Stimulated activated memory B cell treated with anti-CD40 and anti-IgM and Interleukin-4, amounts not matched to agents 10 μg/mL and 1 μg/mL and 100 μg/mL, for 72 hours (primary cell): ENCODE measurements at regions not wholly inside any gene's neighbourhood (a gene's known extent, or its start where the extent isn't known, plus 50 kb on each side); places are given as distances from the start of the nearest gene placed in this dataset.
"Not testable (repeated sequence)": the region's sequence is repeated elsewhere in the genome, so short reads cannot be mapped to it uniquely, and the experiment has no call there.

Experiments
- ATAC-seq: fragments of 150-1000 bp; cut with Tn5 transposase; 2 replicates; pipeline ENCODE4 v1.10.0; 2021
- H3K27ac Mint-ChIP-seq: one replicate; pipeline ENCODE4 v1.8.0; 2022; ENCODE audit warnings: mild to moderate bottlenecking, mixed read lengths
- H3K27me3 Mint-ChIP-seq: one replicate; pipeline ENCODE4 v1.8.0; 2022; ENCODE audit warnings: mixed read lengths
- H3K36me3 Mint-ChIP-seq: one replicate; pipeline ENCODE4 v1.8.0; 2022; ENCODE audit warnings: mixed read lengths
- H3K4me1 Mint-ChIP-seq: one replicate; pipeline ENCODE4 v1.8.0; 2022; ENCODE audit warnings: mixed read lengths
- H3K4me3 Mint-ChIP-seq: one replicate; pipeline ENCODE4 v1.8.0; 2022; ENCODE audit warnings: mild to moderate bottlenecking, moderate library complexity, mixed read lengths
- H3K9me3 Mint-ChIP-seq: one replicate; pipeline ENCODE4 v1.8.0; 2022; ENCODE audit warnings: mixed read lengths

GRCh38 chr12:126963825-126964224, 1303.1 kb upstream of the TMEM132C start:
- H3K36me3 Mint-ChIP-seq = no peaks in the 10 kb centered on the region
- no peaks in the 10 kb centered on the region for H3K27me3 Mint-ChIP-seq
- no peak overlapping the region for H3K4me3 Mint-ChIP-seq
- H3K9me3 Mint-ChIP-seq = peaks cover 7% of the 10 kb centered on the region
- ATAC-seq = no peak
- H3K4me1 Mint-ChIP-seq = no peaks in the 10 kb centered on the region
- H3K27ac Mint-ChIP-seq = no peak overlapping the region

- no peaks in the 10 kb centered on the region for H3K27me3 Mint-ChIP-seq
- H3K27ac Mint-ChIP-seq = no peak overlapping the region
- no peaks in the 10 kb centered on the region for H3K36me3 Mint-ChIP-seq
- H3K4me1 Mint-ChIP-seq = no peaks in the 10 kb centered on the region
- peaks cover 7% of the 10 kb centered on the region for H3K9me3 Mint-ChIP-seq
- ATAC-seq = no peak
- no peak overlapping the region for H3K4me3 Mint-ChIP-seq
These were observed 1300.5 kb upstream of the TMEM132C start for GRCh38 chr12:126966498-126966897.

GRCh38 chr12:126967152-126967551, 1299.8 kb upstream of the TMEM132C start:
- no peak for ATAC-seq
- Mint-ChIP-seq H3K4me3 (no peak overlapping the region), H3K36me3 (no peaks in the 10 kb centered on the region), H3K27me3 (no peaks in the 10 kb centered on the region), H3K9me3 (peaks cover 7% of the 10 kb centered on the region), H3K4me1 (no peaks in the 10 kb centered on the region), H3K27ac (no peak overlapping the region)

GRCh38 chr12:126974779-126975178, 1292.2 kb upstream of the TMEM132C start:
- Mint-ChIP-seq H3K4me3 (no peak overlapping the region), H3K9me3 (peaks cover 6% of the 10 kb centered on the region), H3K27ac (no peak overlapping the region), H3K4me1 (no peaks in the 10 kb centered on the region), H3K36me3 (no peaks in the 10 kb centered on the region), H3K27me3 (no peaks in the 10 kb centered on the region)
- no peak for ATAC-seq

GRCh38 chr12:126976579-126976978, 1290.4 kb upstream of the TMEM132C start:
- peaks cover 6% of the 10 kb centered on the region for H3K9me3 Mint-ChIP-seq
- H3K4me3 Mint-ChIP-seq = no peak overlapping the region
- H3K4me1 Mint-ChIP-seq = no peaks in the 10 kb centered on the region
- no peak for ATAC-seq
- no peak overlapping the region for H3K27ac Mint-ChIP-seq
- H3K36me3 Mint-ChIP-seq = no peaks in the 10 kb centered on the region
- H3K27me3 Mint-ChIP-seq = no peaks in the 10 kb centered on the region

GRCh38 chr12:126979564-126979963, 1287.4 kb upstream of the TMEM132C start:
- not testable (repeated sequence) for H3K4me3 Mint-ChIP-seq, H3K36me3 Mint-ChIP-seq, ATAC-seq, H3K27me3 Mint-ChIP-seq, H3K27ac Mint-ChIP-seq, H3K4me1 Mint-ChIP-seq
- H3K9me3 Mint-ChIP-seq = peaks cover 14% of the 10 kb centered on the region

- peaks cover 12% of the 10 kb centered on the region for H3K9me3 Mint-ChIP-seq
- no peaks in the 10 kb centered on the region for H3K4me1 Mint-ChIP-seq
- H3K4me3 Mint-ChIP-seq = no peak overlapping the region
- no peaks in the 10 kb centered on the region for H3K27me3 Mint-ChIP-seq
- no peaks in the 10 kb centered on the region for H3K36me3 Mint-ChIP-seq
- no peak for ATAC-seq
- H3K27ac Mint-ChIP-seq = no peak overlapping the region
These were observed 1284.3 kb upstream of the TMEM132C start for GRCh38 chr12:126982707-126983106.

GRCh38 chr12:126983735-126984134, 1283.2 kb upstream of the TMEM132C start:
- not testable (repeated sequence) for H3K27ac Mint-ChIP-seq, H3K4me1 Mint-ChIP-seq, H3K36me3 Mint-ChIP-seq, ATAC-seq, H3K27me3 Mint-ChIP-seq, H3K4me3 Mint-ChIP-seq
- peaks cover 12% of the 10 kb centered on the region for H3K9me3 Mint-ChIP-seq

- not testable (repeated sequence) for H3K4me1 Mint-ChIP-seq, H3K36me3 Mint-ChIP-seq, ATAC-seq, H3K4me3 Mint-ChIP-seq, H3K27ac Mint-ChIP-seq, H3K27me3 Mint-ChIP-seq
- peaks cover 15% of the 10 kb centered on the region for H3K9me3 Mint-ChIP-seq
These were observed 1281.3 kb upstream of the TMEM132C start for GRCh38 chr12:126985663-126986062.

GRCh38 chr12:126989532-126989931, 1277.4 kb upstream of the TMEM132C start:
- Mint-ChIP-seq H3K4me1 (no peaks in the 10 kb centered on the region), H3K27ac (no peak overlapping the region), H3K36me3 (no peaks in the 10 kb centered on the region), H3K27me3 (no peaks in the 10 kb centered on the region), H3K4me3 (no peak overlapping the region), H3K9me3 (peaks cover 7% of the 10 kb centered on the region)
- no peak for ATAC-seq

- H3K4me3 Mint-ChIP-seq = no peak overlapping the region
- no peaks in the 10 kb centered on the region for H3K27me3 Mint-ChIP-seq
- ATAC-seq = no peak
- peaks cover 3% of the 10 kb centered on the region for H3K9me3 Mint-ChIP-seq
- H3K4me1 Mint-ChIP-seq = no peaks in the 10 kb centered on the region
- no peak overlapping the region for H3K27ac Mint-ChIP-seq
- H3K36me3 Mint-ChIP-seq = no peaks in the 10 kb centered on the region
These were observed 1273.1 kb upstream of the TMEM132C start for GRCh38 chr12:126993898-126994297.

- Mint-ChIP-seq H3K9me3 (peaks cover 3% of the 10 kb centered on the region), H3K36me3 (no peaks in the 10 kb centered on the region), H3K27ac (no peak overlapping the region), H3K4me3 (no peak overlapping the region), H3K4me1 (no peaks in the 10 kb centered on the region), H3K27me3 (no peaks in the 10 kb centered on the region)
- ATAC-seq = no peak
These were observed 1272.4 kb upstream of the TMEM132C start for GRCh38 chr12:126994599-126994998.

GRCh38 chr12:126998031-126998430, 1268.9 kb upstream of the TMEM132C start:
- Mint-ChIP-seq H3K36me3 (no peaks in the 10 kb centered on the region), H3K4me3 (no peak overlapping the region), H3K27me3 (no peaks in the 10 kb centered on the region), H3K4me1 (no peaks in the 10 kb centered on the region), H3K27ac (no peak overlapping the region), H3K9me3 (no peaks in the 10 kb centered on the region)
- no peak for ATAC-seq

GRCh38 chr12:126998747-126999285, 1268.2 kb upstream of the TMEM132C start:
- Mint-ChIP-seq H3K4me1 (no peaks in the 10 kb centered on the region), H3K4me3 (no peak overlapping the region), H3K9me3 (no peaks in the 10 kb centered on the region), H3K27ac (no peak overlapping the region), H3K36me3 (no peaks in the 10 kb centered on the region), H3K27me3 (no peaks in the 10 kb centered on the region)
- no peak for ATAC-seq

GRCh38 chr12:126999352-126999751, 1267.6 kb upstream of the TMEM132C start:
- Mint-ChIP-seq H3K9me3 (no peaks in the 10 kb centered on the region), H3K36me3 (no peaks in the 10 kb centered on the region), H3K27me3 (no peaks in the 10 kb centered on the region), H3K4me3 (no peak overlapping the region), H3K27ac (no peak overlapping the region), H3K4me1 (no peaks in the 10 kb centered on the region)
- ATAC-seq = no peak

GRCh38 chr12:127005406-127005805, 1261.6 kb upstream of the TMEM132C start:
- no peaks in the 10 kb centered on the region for H3K27me3 Mint-ChIP-seq

GRCh38 chr12:127006972-127007371, 1260.0 kb upstream of the TMEM132C start:
- Mint-ChIP-seq H3K27ac (no peak overlapping the region), H3K27me3 (no peaks in the 10 kb centered on the region), H3K9me3 (peaks cover 2% of the 10 kb centered on the region), H3K4me1 (no peaks in the 10 kb centered on the region), H3K4me3 (no peak overlapping the region), H3K36me3 (no peaks in the 10 kb centered on the region)
- no peak for ATAC-seq

More at GRCh38 chr12:127005406-127005805, 1261.6 kb upstream of the TMEM132C start:
- Mint-ChIP-seq H3K36me3 (no peaks in the 10 kb centered on the region), H3K4me1 (no peaks in the 10 kb centered on the region), H3K9me3 (no peaks in the 10 kb centered on the region), H3K27ac (no peak overlapping the region), H3K4me3 (no peak overlapping the region)
- ATAC-seq = no peak
